Ishikawa (cell line): ENCODE measurements at regions not wholly inside any gene's neighbourhood (a gene's known extent, or its start where the extent isn't known, plus 50 kb on each side); places are given as distances from the start of the nearest gene placed in this dataset.

Source experiments
- CEBPB ChIP-seq: IDR thresholded peaks from 2 replicates; pipeline ENCODE4 v1.6.1; 2012
- EP300 ChIP-seq: IDR thresholded peaks from 2 replicates; pipeline ENCODE4 v1.6.1; 2012; ENCODE audit warnings: borderline replicate concordance
- MAX ChIP-seq: IDR thresholded peaks from 2 replicates; pipeline ENCODE4 v1.6.1; 2012
- RAD21 ChIP-seq: IDR thresholded peaks from 2 replicates; pipeline ENCODE4 v1.6.1; 2012; ENCODE audit warnings: low read depth
- REST ChIP-seq: IDR thresholded peaks from 2 replicates; pipeline ENCODE4 v1.6.1; 2012; ENCODE audit warnings: low read depth, mild to moderate bottlenecking
- TAF1 ChIP-seq: IDR thresholded peaks from 2 replicates; pipeline ENCODE4 v1.6.1; 2012; ENCODE audit warnings: low read depth, mild to moderate bottlenecking
- TCF12 ChIP-seq: IDR thresholded peaks from 2 replicates; pipeline ENCODE4 v1.6.1; 2012; ENCODE audit warnings: low read depth
- USF1 ChIP-seq: IDR thresholded peaks from 2 replicates; pipeline ENCODE4 v1.6.1; 2012
- YY1 ChIP-seq: IDR thresholded peaks from 2 replicates; pipeline ENCODE4 v1.6.1; 2012; ENCODE audit warnings: low read depth
- ZBTB7A ChIP-seq: IDR thresholded peaks from 2 replicates; pipeline ENCODE4 v1.6.1; 2012; ENCODE audit warnings: low read depth

- TF ChIP-seq CEBPB (no peak), MAX (no peak), YY1 (no peak), TAF1 (no peak), REST (no peak), TCF12 (no peak), ZBTB7A (no peak), EP300 (no peak), RAD21 (no peak), USF1 (no peak)
Measured at GRCh38 chr2:150274108-150274507, 213.4 kb downstream of the RND3 start.
